ENCODE measurements at regions not wholly inside any gene's neighbourhood (a gene's known extent, or its start where the extent isn't known, plus 50 kb on each side); places are given as distances from the start of the nearest gene placed in this dataset.

DNA sequence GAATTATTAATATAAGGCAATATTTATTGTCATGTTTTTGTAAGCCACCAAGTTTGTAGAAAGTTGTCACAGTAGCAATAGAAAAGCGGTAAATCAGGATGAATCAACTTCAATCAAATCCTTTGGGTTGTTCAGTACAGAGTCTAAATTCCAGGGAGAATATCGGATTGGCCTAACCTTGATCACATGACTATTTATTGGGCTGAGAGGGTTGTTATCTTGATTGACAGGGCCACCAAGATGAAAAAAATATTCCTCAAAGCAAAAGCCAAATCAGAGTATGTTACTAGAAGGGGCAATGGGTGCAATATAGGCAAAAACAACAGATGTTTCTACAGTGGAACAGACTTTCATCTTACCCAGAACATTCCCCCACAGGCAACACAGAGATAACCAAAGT, 270.0 kb downstream of the METTL4 start:
- TF ChIP-seq POLR2AphosphoS5 (IDR thresholded peaks at IDR 0.05; ENCODE audit: low read depth, low read length) (no peak), SPI1 (IDR thresholded peaks at IDR 0.05; ENCODE audit: low read depth, low read length) (no peak), POLR2A (IDR thresholded peaks at IDR 0.05; ENCODE audit: low read depth, low read length) (no peak), TAF1 (IDR thresholded peaks at IDR 0.05; ENCODE audit: low read depth, low read length) (no peak)

Measured in GM12891 (cell line).